GM12878 (cell line): ENCODE measurements at regions not wholly inside any gene's neighbourhood (a gene's known extent, or its start where the extent isn't known, plus 50 kb on each side); places are given as distances from the start of the nearest gene placed in this dataset.

Experiments used
- ATAC-seq: fragments of 200-7000 bp; cut with Tn5 transposase; 3 replicates; pipeline ENCODE4 v1.9.1; 2020; ENCODE audit warnings: mild to moderate bottlenecking, moderate library complexity
- BruUV-seq: library from RNA; stranded (reverse); fragments of 400-500 nt; replicated peaks from 2 replicates; lab custom pipeline; 2021; lab: Mats Ljungman, UMichigan
- CTCF ChIA-PET: fragments of 300-600 bp; sonication (Branson Sonifier 250); formaldehyde crosslinking; extraction: SDS; loops from one replicate; lab custom pipeline; 2021; ENCODE audit warnings: inconsistent platforms; lab: Yijun Ruan, JAX
- POLR2A ChIA-PET: fragments of 350-600 bp; formaldehyde crosslinking; extraction: SDS; loops from one replicate; lab custom pipeline; 2021; ENCODE audit warnings: inconsistent platforms; lab: Charles Lee
- RAD21 ChIA-PET: fragments of 300-600 bp; sonication (Branson Sonifier 250); formaldehyde crosslinking; loops from one replicate; lab custom pipeline; 2023; ENCODE audit warnings: antibody characterized with exemption; ENCODE audit not compliant: unreplicated experiment; lab: Charles Lee
- SMC1A ChIA-PET: fragments of 300-600 bp; sonication (Branson Sonifier 250); formaldehyde crosslinking; loops from one replicate; lab custom pipeline; 2023; ENCODE audit not compliant: unreplicated experiment, uncharacterized antibody; lab: Charles Lee
- DNase-seq: peaks from one replicate; pipeline ENCODE4 v3.0.0-alpha.2; 2011; ENCODE audit warnings: low read depth, low spot score
- FAIRE-seq: peaks from 3 replicates; lab custom pipeline; 2011; peaks lifted over from hg19 to GRCh38; lab: Jason Lieb, UNC
- H2AFZ ChIP-seq: 2 replicates; pipeline ENCODE4 v1.6.0; 2011; ENCODE audit warnings: low read depth, low read length, control low read depth; ENCODE audit not compliant: control insufficient read depth
- H3K27ac ChIP-seq: 2 replicates; pipeline ENCODE4 v1.5.1; 2011; ENCODE audit warnings: control low read depth; ENCODE audit not compliant: control insufficient read depth, insufficient read depth
- H3K27me3 ChIP-seq, 2 experiments: replicated peaks in 1 of 2; 2 replicates each; pipeline versions ENCODE4 v1.6.0 to v1.6.1; 2011; ENCODE audit warnings: low read length in 1 of 2; ENCODE audit not compliant: control insufficient read depth in 2 of 2, insufficient read depth in 2 of 2
- H3K36me3 ChIP-seq, 2 experiments: 2 replicates each; pipeline ENCODE4 v1.5.1; 2011; ENCODE audit warnings: low read length in 1 of 2; ENCODE audit not compliant: control insufficient read depth in 2 of 2, insufficient read depth in 2 of 2
- H3K4me1 ChIP-seq: 2 replicates; pipeline ENCODE4 v1.6.1; 2011; ENCODE audit warnings: mild to moderate bottlenecking, low read length, moderate library complexity, mixed read lengths; ENCODE audit not compliant: control insufficient read depth, insufficient read depth
- H3K4me2 ChIP-seq: 2 replicates; pipeline ENCODE4 v1.6.0; 2011; ENCODE audit warnings: control low read depth; ENCODE audit not compliant: control insufficient read depth, insufficient read depth
- H3K4me3 ChIP-seq: fragments of 200-600 bp; sonication (generic); 2 replicates; pipeline ENCODE4 v1.5.1; 2016
- H3K79me2 ChIP-seq: 2 replicates; pipeline ENCODE4 v1.6.0; 2011; ENCODE audit warnings: low read length; ENCODE audit not compliant: control insufficient read depth, insufficient read depth
- H3K9ac ChIP-seq: 2 replicates; pipeline ENCODE4 v1.8.0; 2011; ENCODE audit warnings: low read length, control low read depth, mixed read lengths; ENCODE audit not compliant: control insufficient read depth, insufficient read depth
- H3K9me3 ChIP-seq: replicated peaks from 3 replicates; pipeline ENCODE4 v1.5.1; 2011; ENCODE audit warnings: mild to moderate bottlenecking, low read length; ENCODE audit not compliant: control insufficient read depth, insufficient read depth
- H4K20me1 ChIP-seq: 2 replicates; pipeline ENCODE4 v1.6.0; 2011; ENCODE audit not compliant: control insufficient read depth, insufficient read depth
- CBFB ChIP-seq: IDR thresholded peaks from 2 replicates; pipeline ENCODE4 v1.6.1; 2016; ENCODE audit warnings: antibody characterized with exemption, low read depth
- EED ChIP-seq: sonication (generic); IDR thresholded peaks from 2 replicates; pipeline ENCODE4 v1.6.1; 2016; ENCODE audit warnings: antibody characterized with exemption, low read depth
- ESRRA ChIP-seq: IDR thresholded peaks from 2 replicates; pipeline ENCODE4 v1.6.1; 2012; ENCODE audit warnings: mild to moderate bottlenecking, low read length, improper control_type of control experiment
- EZH2 ChIP-seq: IDR thresholded peaks from 2 replicates; pipeline ENCODE4 v1.6.1; 2012; ENCODE audit warnings: low read depth, mild to moderate bottlenecking, control low read depth, inconsistent platforms, low read length, borderline replicate concordance; ENCODE audit not compliant: control insufficient read depth
- GATAD2B ChIP-seq: fragments of 450-650 bp; conservative IDR thresholded peaks from 2 replicates; pipeline ENCODE4 v1.6.1; 2017; ENCODE audit warnings: low read depth, mild to moderate bottlenecking, moderate library complexity
- HSF1 ChIP-seq: fragments of 150-350 bp; IDR thresholded peaks from 2 replicates; pipeline ENCODE4 v1.6.1; 2014; ENCODE audit warnings: mild to moderate bottlenecking, low read depth, low read length
- IKZF1 ChIP-seq: fragments of 450-650 bp; conservative IDR thresholded peaks from 2 replicates; pipeline ENCODE4 v1.6.1; 2017; ENCODE audit warnings: antibody characterized with exemption, mild to moderate bottlenecking
- IRF4 ChIP-seq: IDR thresholded peaks from 2 replicates; pipeline ENCODE4 v1.6.1; 2011; ENCODE audit warnings: low read depth, low read length
- MTA3 ChIP-seq: IDR thresholded peaks from 2 replicates; pipeline ENCODE4 v1.6.1; 2012; ENCODE audit warnings: low read length, inconsistent platforms, borderline replicate concordance
- NBN ChIP-seq: fragments of 450-650 bp; IDR thresholded peaks from 2 replicates; pipeline ENCODE4 v1.6.1; 2016
- NR2C1 ChIP-seq: fragments of 450-650 bp; IDR thresholded peaks from 2 replicates; pipeline ENCODE4 v1.6.1; 2017; ENCODE audit warnings: antibody characterized with exemption, mild to moderate bottlenecking, moderate library complexity
- RFX5 ChIP-seq: IDR thresholded peaks from 2 replicates; pipeline ENCODE4 v1.6.1; 2011; ENCODE audit warnings: low read depth, low read length, improper control_type of control experiment
- SIN3A ChIP-seq: IDR thresholded peaks from 2 replicates; pipeline ENCODE4 v1.6.1; 2012; ENCODE audit warnings: low read depth, low read length, improper control_type of control experiment
- SUZ12 ChIP-seq: fragments of 200-600 bp; sonication (generic); IDR thresholded peaks from one replicate; pipeline ENCODE4 v1.6.1; 2018; ENCODE audit warnings: antibody characterized with exemption, mild to moderate bottlenecking; ENCODE audit not compliant: unreplicated experiment
- ZBED1 ChIP-seq: IDR thresholded peaks from 2 replicates; pipeline ENCODE4 v1.6.1; 2016; ENCODE audit warnings: borderline replicate concordance
- ZNF217 ChIP-seq: fragments of 450-650 bp; IDR thresholded peaks from 2 replicates; pipeline ENCODE4 v1.6.1; 2017; ENCODE audit warnings: antibody characterized with exemption, mild to moderate bottlenecking
- WGBS: methylation state at CpG from one replicate; pipeline ENCODE4 v1.1.6; 2016; ENCODE audit warnings: low lambda C conversion rate; ENCODE audit not compliant: insufficient replicate concordance, insufficient coverage; ENCODE audit errors: missing lambda C conversion rate; 5-methylcytosine and 5-hydroxymethylcytosine counted together
- in situ Hi-C: fragments of 300-500 bp; cut with MboI; formaldehyde crosslinking; loops from 9 replicates; pipeline ENCODE4 v1.14.3; 2018; ENCODE audit warnings: mixed read lengths
- intact Hi-C: fragments of 100-400 bp; cut with micrococcal nuclease; formaldehyde crosslinking; loops from one replicate; pipeline ENCODE4 v1.14.2; 2022; ENCODE audit not compliant: unreplicated experiment

- ChIA-PET POLR2A (no interaction called here), SMC1A (interaction anchor here (0.9 to 3.4 kb wide), 4 partner anchors 9 to 1178 kb away, joined by 3 to 10 read pairs (median 4); no protein-coding TSS in a partner anchor), CTCF (interaction anchor here (1.0 to 1.4 kb wide), 4 partner anchors 11 to 498 kb away, joined by 3 read pairs; no protein-coding TSS in a partner anchor), RAD21 (no interaction called here)
- H3K9me3 ChIP-seq = no peaks in the 10 kb centered on the region
- ATAC-seq = no peak
- BruUV-seq = no TSS peak
- no peak overlapping the region for H3K27ac ChIP-seq
- in situ Hi-C loops (no loop called here), intact Hi-C loops (loop anchor here (10.0 kb wide), 2 partner anchors 1032 to 1172 kb away; no protein-coding TSS in a partner anchor)
- no peaks in the 10 kb centered on the region for H3K4me1 ChIP-seq
- FAIRE-seq = no peak
- peaks cover 0 to 2% of the 10 kb centered on the region in 2 experiments; a peak in 1 of 4 replicates for H3K27me3 ChIP-seq
- 58% methylated on average over 7 of the region's 7 CpGs for WGBS
- no peaks in the 10 kb centered on the region; the same call in 1 of the 2 replicates for H4K20me1 ChIP-seq
- H3K79me2 ChIP-seq = no peaks in the 10 kb centered on the region
- no peaks in the 10 kb centered on the region for H3K36me3 ChIP-seq
- no peak overlapping the region for H3K4me2 ChIP-seq
- DNase-seq = no peak
- no peak overlapping the region for H3K9ac ChIP-seq
- no peak overlapping the region for H2AFZ ChIP-seq
- H3K4me3 ChIP-seq = no peak overlapping the region
- TF ChIP-seq IRF4 = no peak
- TF ChIP-seq CBFB = no peak
- no peak for TF ChIP-seq SUZ12
- no peak for TF ChIP-seq ESRRA
- TF ChIP-seq NBN = no peak
- TF ChIP-seq ZBED1 = no peak
- no peak for TF ChIP-seq ZNF217
- no peak for TF ChIP-seq NR2C1
- TF ChIP-seq EZH2 = no peak
- TF ChIP-seq RFX5 = no peak
- TF ChIP-seq IKZF1 = no peak
- no peak for TF ChIP-seq GATAD2B
- no peak for TF ChIP-seq HSF1
- no peak for TF ChIP-seq SIN3A
- no peak for TF ChIP-seq MTA3
- TF ChIP-seq EED = no peak
Measured at GRCh38 chr4:16292585-16292984, 66.3 kb upstream of the TAPT1 start.
